DMS153 treated with DMSO at 0.1 percent for 48 hours (cell line): ENCODE measurements at regions not wholly inside any gene's neighbourhood (a gene's known extent, or its start where the extent isn't known, plus 50 kb on each side); places are given as distances from the start of the nearest gene placed in this dataset.
"Not testable (repeated sequence)": the region's sequence is repeated elsewhere in the genome, so short reads cannot be mapped to it uniquely, and the experiment has no call there.

Experiments
- DNase-seq: peaks from one replicate; lab custom pipeline; 2025; ENCODE audit not compliant: unreplicated experiment; lab: John Stamatoyannopoulos, UW

- no peak for DNase-seq
Observed at GRCh38 chr1:191320062-191320461, 838.2 kb upstream of the RGS18 start.

GRCh38 chr1:191327868-191328267 is 830.4 kb upstream of the RGS18 start:
- no peak for DNase-seq

DNA sequence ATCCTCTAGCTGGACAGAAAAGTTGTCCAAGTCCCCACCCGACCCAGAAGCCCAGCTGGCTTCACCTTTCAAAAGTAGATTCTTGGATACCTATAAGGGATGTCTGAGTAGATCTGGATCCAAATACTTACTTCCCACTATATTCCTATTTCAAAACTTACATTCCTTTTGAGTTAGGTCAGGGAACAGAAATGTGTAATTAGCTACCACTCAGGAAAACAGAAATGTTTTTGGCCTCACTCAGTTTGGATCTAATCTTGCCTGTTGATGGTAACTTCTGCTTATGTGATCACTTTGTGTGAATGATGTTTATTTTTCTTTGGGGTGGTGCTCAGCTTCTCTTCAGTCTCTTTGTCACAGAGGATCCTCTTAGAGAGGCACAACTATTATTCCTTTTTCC is 814.4 kb upstream of the RGS18 start:
- no peak for DNase-seq

DNA sequence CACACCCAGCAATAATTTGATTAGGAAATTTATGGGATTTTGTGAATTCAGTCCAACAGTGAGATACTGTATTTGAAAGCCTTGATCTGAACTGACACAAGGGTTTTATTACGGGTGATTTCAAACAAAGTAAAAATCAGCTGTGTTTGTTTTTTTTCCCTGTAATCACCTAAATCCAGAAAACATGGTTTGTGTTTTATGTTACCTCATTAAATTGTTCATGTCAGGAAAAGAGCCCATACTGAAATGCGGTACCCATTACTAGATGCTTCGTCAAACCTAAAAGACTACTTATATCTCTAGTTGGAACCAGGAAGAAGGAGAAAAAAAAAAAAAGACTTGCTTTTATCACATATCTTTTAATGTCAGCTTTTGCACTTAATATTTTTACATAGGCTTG is 811.9 kb upstream of the RGS18 start:
- no peak for DNase-seq

GRCh38 chr1:191348328-191348727 is 809.9 kb upstream of the RGS18 start:
- no peak for DNase-seq

GRCh38 chr1:191350938-191351337 is 807.3 kb upstream of the RGS18 start:
- DNase-seq: no peak

DNA sequence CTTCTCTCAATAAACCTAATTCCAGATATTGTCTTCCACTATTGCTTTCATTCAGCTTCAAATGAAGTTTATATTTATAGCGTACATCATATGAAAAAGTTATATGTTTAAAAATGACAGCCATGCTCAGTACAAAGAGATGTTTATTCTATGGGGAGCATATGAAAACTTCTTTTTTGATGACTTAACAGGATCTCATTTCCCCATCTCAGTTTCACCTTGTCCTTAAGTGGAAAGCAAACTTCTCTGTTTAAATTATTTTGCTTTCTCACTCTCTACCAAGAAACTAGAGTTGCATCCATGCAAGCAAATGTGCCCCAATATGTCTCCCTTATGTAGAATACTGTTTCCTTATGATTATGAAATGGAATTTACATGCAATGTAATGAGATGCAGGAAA is 799.5 kb upstream of the RGS18 start:
- DNase-seq: no peak

DNA sequence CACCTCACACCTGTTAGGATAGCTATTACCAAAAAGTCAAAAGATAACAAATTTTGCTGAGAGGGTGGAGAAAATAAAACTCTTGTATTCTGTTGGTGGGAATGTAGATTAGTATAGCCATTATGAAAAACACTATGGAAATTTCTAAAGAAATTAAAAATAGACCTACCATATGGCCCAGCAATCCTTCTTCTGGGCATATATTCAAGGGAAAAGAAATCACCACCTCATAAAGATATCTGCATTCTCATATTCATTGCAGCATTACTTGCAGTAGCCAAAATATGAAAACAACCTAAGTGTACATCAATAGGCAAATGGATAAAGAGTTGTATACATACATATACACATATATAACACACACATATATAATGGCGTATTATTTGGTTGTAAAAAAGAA is 791.6 kb upstream of the RGS18 start:
- DNase-seq: no peak

DNA sequence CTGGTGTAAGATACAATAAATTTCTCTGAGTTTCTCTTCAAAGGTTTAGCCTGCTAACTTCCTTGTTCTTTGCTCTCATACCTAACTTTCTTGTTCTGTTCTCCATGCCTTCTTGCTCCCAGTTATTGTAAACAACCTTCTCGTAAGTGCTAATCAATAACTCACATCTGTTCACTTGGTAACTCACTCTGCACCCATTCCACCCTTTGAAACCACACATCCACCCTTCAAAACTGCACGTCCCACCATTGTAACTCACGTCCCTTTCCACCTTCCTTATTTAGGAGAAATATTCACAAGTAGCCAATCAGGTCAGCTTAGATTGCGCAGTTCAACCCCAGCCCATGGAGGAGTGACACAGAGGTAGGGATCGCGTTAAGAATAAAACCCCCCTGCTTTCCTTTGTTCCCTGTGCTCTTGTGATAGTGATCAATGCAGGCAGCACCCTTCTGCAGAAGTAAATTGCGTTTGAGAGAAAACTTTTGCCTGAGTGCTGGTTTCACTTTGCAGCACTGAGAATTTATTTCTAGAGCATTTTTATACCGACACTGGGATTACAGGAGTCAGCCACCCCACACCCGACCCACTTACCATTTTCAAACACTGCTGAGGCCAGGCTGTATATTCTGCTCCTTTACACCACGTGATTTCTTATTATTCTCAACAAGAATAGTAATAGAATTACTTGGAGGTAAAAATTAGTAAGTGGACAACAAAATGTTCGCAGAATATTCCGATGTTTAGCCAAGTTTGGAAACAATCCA is 789.2 kb upstream of the RGS18 start:
- DNase-seq: no peak

- DNase-seq: no peak
Observed at GRCh38 chr1:191371626-191372025, 786.6 kb upstream of the RGS18 start.

- DNase-seq: no peak
Observed at GRCh38 chr1:191388283-191388682, 770.0 kb upstream of the RGS18 start.

DNA sequence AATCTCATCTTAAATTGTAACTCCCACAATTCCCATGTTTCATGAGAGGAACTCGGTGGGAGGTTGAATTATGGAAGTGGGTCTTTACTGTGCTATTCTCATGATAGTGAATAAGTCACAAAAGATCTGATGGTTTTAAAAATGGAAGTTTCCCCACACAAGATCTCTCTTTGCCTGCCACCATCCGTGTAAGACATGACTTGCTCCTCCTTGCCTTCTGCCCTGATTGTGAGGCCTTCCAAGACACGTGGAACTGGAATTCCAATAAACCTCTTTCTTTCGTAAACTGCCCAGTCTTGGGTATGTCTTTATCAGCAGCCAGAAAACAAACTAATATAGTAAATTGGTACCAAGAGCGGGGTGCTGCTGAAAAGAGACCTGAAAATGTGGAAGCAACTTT is 761.6 kb upstream of the RGS18 start:
- no peak for DNase-seq

DNA sequence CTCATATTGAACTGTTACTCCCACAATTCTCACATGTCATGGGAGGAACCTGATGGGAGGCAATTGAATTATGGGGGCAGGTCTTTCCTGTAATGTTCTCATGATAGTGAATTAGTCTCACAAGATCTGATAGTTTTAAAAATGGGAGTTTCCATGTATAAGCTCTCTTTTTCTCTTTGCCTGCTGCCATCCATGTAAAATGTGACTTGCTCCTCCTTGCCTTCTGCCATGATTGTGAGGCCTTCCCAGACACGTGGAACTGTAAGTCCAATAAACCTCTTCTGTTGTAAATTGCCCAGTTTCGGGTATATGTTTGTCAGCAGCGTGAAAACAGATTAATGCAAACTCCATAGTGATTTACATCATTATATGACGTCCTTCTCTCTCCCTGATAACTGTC is 759.7 kb upstream of the RGS18 start:
- DNase-seq: no peak

DNA sequence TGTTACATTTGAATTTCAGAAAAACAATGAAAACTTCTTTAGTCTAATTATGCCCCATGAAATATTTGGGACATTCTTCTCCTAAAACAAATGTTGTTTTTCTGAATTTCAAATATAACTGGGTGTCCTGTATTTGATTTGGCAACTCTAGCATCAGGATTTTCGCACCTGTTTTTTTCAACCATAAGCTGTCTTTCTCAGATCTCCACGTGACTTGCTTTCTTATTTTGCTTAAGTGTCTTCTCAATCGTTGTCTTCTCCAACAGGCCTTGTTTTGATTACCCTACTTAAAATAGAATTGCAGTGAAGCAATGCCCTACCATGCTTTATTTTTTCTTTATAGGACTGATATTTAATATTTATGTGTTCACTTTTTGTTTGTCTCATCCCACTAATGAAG is 752.8 kb upstream of the RGS18 start:
- DNase-seq: no peak

- DNase-seq: no peak
Observed at GRCh38 chr1:191414981-191415640, 743.2 kb upstream of the RGS18 start.

- DNase-seq: no peak
Observed at GRCh38 chr1:191419842-191420241, 738.4 kb upstream of the RGS18 start.

DNA sequence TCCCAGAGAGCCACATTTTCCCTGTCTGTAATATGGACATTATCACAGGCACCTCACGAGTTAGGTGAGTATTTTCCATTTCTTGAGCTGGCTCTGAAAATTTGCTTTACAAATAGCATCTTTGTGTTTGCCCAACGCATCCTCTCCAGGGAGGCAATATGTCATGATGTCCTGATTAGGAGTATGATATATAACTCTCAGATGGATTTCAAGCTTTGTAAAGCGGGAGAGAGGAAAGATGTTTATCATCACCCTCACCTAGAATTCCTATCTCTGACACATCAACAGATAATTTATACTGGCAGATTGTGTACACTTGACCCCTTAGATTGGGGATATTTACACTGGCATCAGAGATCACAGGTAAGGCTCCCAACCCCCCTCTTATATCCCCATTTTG is 730.7 kb upstream of the RGS18 start:
- DNase-seq: no peak

GRCh38 chr1:191432817-191433216 is 725.4 kb upstream of the RGS18 start:
- no peak for DNase-seq

GRCh38 chr1:191438979-191439378 is 719.3 kb upstream of the RGS18 start:
- no peak for DNase-seq

GRCh38 chr1:191448279-191448678 is 710.0 kb upstream of the RGS18 start:
- not testable (repeated sequence) for DNase-seq

- no peak for DNase-seq
Observed at GRCh38 chr1:191452586-191452985, 705.7 kb upstream of the RGS18 start.

- DNase-seq: no peak
Observed at GRCh38 chr1:191453487-191453886, 704.8 kb upstream of the RGS18 start.

GRCh38 chr1:191457889-191458288 is 700.4 kb upstream of the RGS18 start:
- DNase-seq: no peak
